ENCODE measurements at regions not wholly inside any gene's neighbourhood (a gene's known extent, or its start where the extent isn't known, plus 50 kb on each side); places are given as distances from the start of the nearest gene placed in this dataset.

DNA sequence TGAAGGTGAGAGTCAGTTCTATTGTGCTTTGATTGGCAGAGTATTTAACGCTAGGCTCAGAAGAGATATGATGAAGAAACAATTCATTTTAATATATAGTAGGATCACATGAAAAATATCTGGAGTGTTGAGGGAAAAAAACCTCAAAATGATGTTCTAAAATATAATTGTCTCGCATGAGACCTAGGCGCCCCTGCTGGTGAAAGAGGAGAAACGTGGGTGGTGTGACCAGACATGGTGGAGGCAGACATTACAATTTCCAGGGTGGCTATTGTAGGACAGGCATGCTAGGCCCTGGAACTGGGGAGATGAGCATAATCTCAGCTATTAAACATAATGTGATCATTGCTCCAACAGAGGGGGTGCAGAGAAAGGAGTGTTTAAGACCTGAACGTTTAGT, 210.0 kb downstream of the HS3ST1 start:
- Histone ChIP-seq H2BK5ac (ENCODE audit: low read depth, low read length, poor library complexity, severe bottlenecking) (no peak overlapping the region), H2BK15ac (ENCODE audit: low read depth, low read length) (no peak overlapping the region), H3K56ac (ENCODE audit: extremely low read depth, insufficient read depth, low read length) (no peak overlapping the region), H3K9ac (ENCODE audit: low read depth, low read length) (no peak overlapping the region), H3K27me3 (ENCODE audit: control insufficient read depth, insufficient read depth, low read length) (no peaks in the 10 kb centered on the region), H3K4me2 (ENCODE audit: low read depth, low read length) (no peak overlapping the region), H3K4ac (ENCODE audit: low read depth, low read length) (no peak overlapping the region), H3K9me1 (ENCODE audit: insufficient read depth, low read length) (no peaks in the 10 kb centered on the region), H2BK20ac (ENCODE audit: low read depth, low read length) (no peak overlapping the region), H3K79me1 (ENCODE audit: low read depth in 1 of 2, low read length in 2 of 2) (no peaks in the 10 kb centered on the region), H3K14ac (replicated peaks; ENCODE audit: low read depth, low read length) (no peak overlapping the region), H2BK120ac (ENCODE audit: low read depth, low read length) (no peak overlapping the region), H2AK9ac (replicated peaks; ENCODE audit: low read depth, low read length, poor library complexity) (no peak overlapping the region), H4K20me1 (ENCODE audit: insufficient read depth, low read length) (no peaks in the 10 kb centered on the region), H3K4me3 (ENCODE audit: insufficient read depth, low read depth, low read length) (no peak overlapping the region), H3K4me1 (ENCODE audit: control insufficient read depth, insufficient read depth, low read length) (no peaks in the 10 kb centered on the region), H3K27ac (ENCODE audit: insufficient read depth, low read length) (no peak overlapping the region), H3K18ac (ENCODE audit: low read depth, low read length) (no peak overlapping the region), H4K91ac (ENCODE audit: insufficient read depth, low read depth, low read length) (no peak overlapping the region), H4K8ac (ENCODE audit: low read depth in 2 of 2, low read length in 2 of 2) (no peak overlapping the region), H3K9me3 (ENCODE audit: control insufficient read depth, insufficient read depth, low read length) (peaks cover 6% of the 10 kb centered on the region; the same call in 1 of the 2 replicates), H2AK5ac (ENCODE audit: low read depth, low read length) (no peak overlapping the region), H2AFZ (replicated peaks; ENCODE audit: low read length, poor library complexity) (no peak overlapping the region), H3K23ac (ENCODE audit: low read depth, low read length) (no peak overlapping the region), H3K36me3 (ENCODE audit: control insufficient read depth, insufficient read depth, low read length) (no peaks in the 10 kb centered on the region), H4K5ac (ENCODE audit: low read depth, low read length) (no peak overlapping the region)
- no TSS peak for BruUV-seq (replicated peaks)
- intact Hi-C loops (cut with micrococcal nuclease): no loop called here
- DNase-seq: no peak
- ChIA-PET CTCF (no interaction called here), POLR2A (ENCODE audit: unreplicated experiment) (no interaction called here)
- in situ Hi-C loops (cut with MboI; ENCODE audit: low sequenced_read_pairs): no loop called here
- no peak for ATAC-seq (ENCODE audit: low read depth)
- TF ChIP-seq MXI1 (IDR thresholded peaks at IDR 0.05; ENCODE audit: borderline replicate concordance, low read depth, low read length): no peak
- TF ChIP-seq CEBPB (IDR thresholded peaks at IDR 0.05; ENCODE audit: low read depth, low read length): no peak
- TF ChIP-seq, protein P1, sequence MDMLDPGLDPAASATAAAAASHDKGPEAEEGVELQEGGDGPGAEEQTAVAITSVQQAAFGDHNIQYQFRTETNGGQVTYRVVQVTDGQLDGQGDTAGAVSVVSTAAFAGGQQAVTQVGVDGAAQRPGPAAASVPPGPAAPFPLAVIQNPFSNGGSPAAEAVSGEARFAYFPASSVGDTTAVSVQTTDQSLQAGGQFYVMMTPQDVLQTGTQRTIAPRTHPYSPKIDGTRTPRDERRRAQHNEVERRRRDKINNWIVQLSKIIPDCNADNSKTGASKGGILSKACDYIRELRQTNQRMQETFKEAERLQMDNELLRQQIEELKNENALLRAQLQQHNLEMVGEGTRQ (IDR thresholded peaks at IDR 0.05; ENCODE audit: low read depth, low read length): no peak
- TF ChIP-seq, protein P2, sequence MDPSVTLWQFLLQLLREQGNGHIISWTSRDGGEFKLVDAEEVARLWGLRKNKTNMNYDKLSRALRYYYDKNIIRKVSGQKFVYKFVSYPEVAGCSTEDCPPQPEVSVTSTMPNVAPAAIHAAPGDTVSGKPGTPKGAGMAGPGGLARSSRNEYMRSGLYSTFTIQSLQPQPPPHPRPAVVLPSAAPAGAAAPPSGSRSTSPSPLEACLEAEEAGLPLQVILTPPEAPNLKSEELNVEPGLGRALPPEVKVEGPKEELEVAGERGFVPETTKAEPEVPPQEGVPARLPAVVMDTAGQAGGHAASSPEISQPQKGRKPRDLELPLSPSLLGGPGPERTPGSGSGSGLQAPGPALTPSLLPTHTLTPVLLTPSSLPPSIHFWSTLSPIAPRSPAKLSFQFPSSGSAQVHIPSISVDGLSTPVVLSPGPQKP (IDR thresholded peaks at IDR 0.05; ENCODE audit: borderline replicate concordance, low read depth, low read length): no peak
- TF ChIP-seq SMC3 (IDR thresholded peaks at IDR 0.05; ENCODE audit: low read depth, low read length): no peak
- no peak for TF ChIP-seq BHLHE40 (IDR thresholded peaks at IDR 0.05; ENCODE audit: low read depth, low read length)
- no peak for TF ChIP-seq NFE2L2 (IDR thresholded peaks at IDR 0.05; ENCODE audit: low read depth, low read length)
- no peak for TF ChIP-seq FOS (IDR thresholded peaks at IDR 0.05; ENCODE audit: low read depth, low read length)
- dilution Hi-C loops (cut with HindIII; ENCODE audit: low sequenced_read_pairs, unreplicated experiment): no loop called here
- whole genome bisulfite sequencing, 2 experiments (ENCODE audit: extremely low coverage in 2 of 2, insufficient read length in 1 of 2): 100% methylated on average over 1 of the region's 5 CpGs; no CpG with 5 or more reads in 1 of the 2 experiments

All from IMR-90 (cell line).